OCI-LY3 (cell line): ENCODE measurements at regions not wholly inside any gene's neighbourhood (a gene's known extent, or its start where the extent isn't known, plus 50 kb on each side); places are given as distances from the start of the nearest gene placed in this dataset.

Source experiments
- EZH2phosphoT487 ChIP-seq: fragments of 200-600 bp; shearing (Covaris generic); IDR thresholded peaks from 2 replicates; pipeline ENCODE4 v1.6.1; 2018; ENCODE audit warnings: antibody characterized with exemption, mixed run types, low read depth
- TF ChIP-seq, protein P1 (sequence below): fragments of 200-600, 300-600 bp; sonication (generic); IDR thresholded peaks from 2 replicates; pipeline ENCODE4 v1.5.1; 2014; ENCODE audit warnings: antibody characterized with exemption, low read length, low read depth

- TF ChIP-seq, protein P1, sequence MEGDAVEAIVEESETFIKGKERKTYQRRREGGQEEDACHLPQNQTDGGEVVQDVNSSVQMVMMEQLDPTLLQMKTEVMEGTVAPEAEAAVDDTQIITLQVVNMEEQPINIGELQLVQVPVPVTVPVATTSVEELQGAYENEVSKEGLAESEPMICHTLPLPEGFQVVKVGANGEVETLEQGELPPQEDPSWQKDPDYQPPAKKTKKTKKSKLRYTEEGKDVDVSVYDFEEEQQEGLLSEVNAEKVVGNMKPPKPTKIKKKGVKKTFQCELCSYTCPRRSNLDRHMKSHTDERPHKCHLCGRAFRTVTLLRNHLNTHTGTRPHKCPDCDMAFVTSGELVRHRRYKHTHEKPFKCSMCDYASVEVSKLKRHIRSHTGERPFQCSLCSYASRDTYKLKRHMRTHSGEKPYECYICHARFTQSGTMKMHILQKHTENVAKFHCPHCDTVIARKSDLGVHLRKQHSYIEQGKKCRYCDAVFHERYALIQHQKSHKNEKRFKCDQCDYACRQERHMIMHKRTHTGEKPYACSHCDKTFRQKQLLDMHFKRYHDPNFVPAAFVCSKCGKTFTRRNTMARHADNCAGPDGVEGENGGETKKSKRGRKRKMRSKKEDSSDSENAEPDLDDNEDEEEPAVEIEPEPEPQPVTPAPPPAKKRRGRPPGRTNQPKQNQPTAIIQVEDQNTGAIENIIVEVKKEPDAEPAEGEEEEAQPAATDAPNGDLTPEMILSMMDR = no peak
- no peak for TF ChIP-seq EZH2phosphoT487
These were observed 101.4 kb downstream of the MTPAP start for GRCh38 chr10:30247704-30248103.
